Keratinocyte (primary cell): ENCODE measurements at regions not wholly inside any gene's neighbourhood (a gene's known extent, or its start where the extent isn't known, plus 50 kb on each side); places are given as distances from the start of the nearest gene placed in this dataset.

Experiments used
- DNase-seq: peaks from one replicate; pipeline ENCODE4 v3.0.0-alpha.2; 2011; ENCODE audit warnings: low read depth, missing footprints, low spot score
- FAIRE-seq: peaks from 2 replicates; lab custom pipeline; 2011; peaks lifted over from hg19 to GRCh38; lab: Jason Lieb, UNC
- H2AFZ ChIP-seq: 2 replicates; pipeline ENCODE4 v1.6.0; 2012; ENCODE audit warnings: low read length, control low read depth, inconsistent platforms; ENCODE audit not compliant: control insufficient read depth
- H3K27ac ChIP-seq: 2 replicates; pipeline ENCODE4 v1.5.1; 2011; ENCODE audit warnings: low read length; ENCODE audit not compliant: control insufficient read depth, insufficient read depth
- H3K27me3 ChIP-seq: 3 replicates; pipeline ENCODE4 v1.6.0; 2011; ENCODE audit warnings: low read length; ENCODE audit not compliant: control insufficient read depth, insufficient read depth; ENCODE audit errors: extremely low read depth
- H3K36me3 ChIP-seq, 2 experiments: 2 replicates in 1 of 2; 3 replicates in 1 of 2; pipeline ENCODE4 v1.5.1; 2011; ENCODE audit warnings: low read length in 2 of 2, mild to moderate bottlenecking in 1 of 2; ENCODE audit not compliant: control insufficient read depth in 2 of 2, insufficient read depth in 2 of 2; ENCODE audit errors: extremely low read depth in 1 of 2
- H3K4me1 ChIP-seq: 3 replicates; pipeline ENCODE4 v1.5.1; 2011; ENCODE audit warnings: low read length; ENCODE audit not compliant: control insufficient read depth, insufficient read depth; ENCODE audit errors: extremely low read depth
- H3K4me2 ChIP-seq: 3 replicates; pipeline ENCODE4 v1.6.0; 2011; ENCODE audit warnings: low read depth, low read length; ENCODE audit not compliant: control insufficient read depth, insufficient read depth; ENCODE audit errors: extremely low read depth
- H3K4me3 ChIP-seq, 3 experiments: fragments of 200-600 bp in 1 of 3; sonication (generic) in 1 of 3; 2 replicates in 2 of 3; 3 replicates in 1 of 3; pipeline ENCODE4 v1.5.1; 2011 to 2016; ENCODE audit warnings: low read length in 3 of 3, mild to moderate bottlenecking in 3 of 3, control low read depth in 2 of 3, inconsistent platforms in 1 of 3, low read depth in 1 of 3, mixed read lengths in 1 of 3, mixed run types in 1 of 3, moderate library complexity in 1 of 3; ENCODE audit not compliant: control insufficient read depth in 2 of 3, insufficient read depth in 2 of 3; ENCODE audit errors: extremely low read depth in 1 of 3
- H3K79me2 ChIP-seq: 2 replicates; pipeline ENCODE4 v1.6.0; 2012; ENCODE audit warnings: low read length; ENCODE audit not compliant: control insufficient read depth, insufficient read depth
- H3K9ac ChIP-seq: 3 replicates; pipeline ENCODE4 v1.6.0; 2011; ENCODE audit warnings: low read length; ENCODE audit not compliant: control insufficient read depth, insufficient read depth; ENCODE audit errors: extremely low read depth
- H3K9me1 ChIP-seq: 3 replicates; pipeline ENCODE4 v1.6.0; 2011; ENCODE audit warnings: low read length; ENCODE audit not compliant: control insufficient read depth, insufficient read depth; ENCODE audit errors: extremely low read depth
- H3K9me3 ChIP-seq: 2 replicates; pipeline ENCODE4 v1.5.1; 2012; ENCODE audit warnings: low read depth, low read length; ENCODE audit not compliant: control insufficient read depth
- H4K20me1 ChIP-seq: 3 replicates; pipeline ENCODE4 v1.6.0; 2011; ENCODE audit warnings: low read length; ENCODE audit not compliant: control insufficient read depth, insufficient read depth; ENCODE audit errors: extremely low read depth
- EZH2 ChIP-seq: IDR thresholded peaks from one replicate; pipeline ENCODE4 v1.6.1; 2012; ENCODE audit warnings: inconsistent platforms, mild to moderate bottlenecking, low read length, moderate library complexity
- dilution Hi-C: fragments of 300-500 bp; cut with MboI; formaldehyde crosslinking; loops from one replicate; pipeline ENCODE4 v1.7.0; 2020; ENCODE audit warnings: low sequenced_read_pairs; ENCODE audit not compliant: extremely low pct_ligation_motif_present
- TF ChIP-seq, protein P1 (sequence below), 3 experiments: IDR thresholded peaks in 1 of 3; conservative IDR thresholded peaks in 1 of 3; optimal IDR thresholded peaks in 1 of 3; 2 replicates in 2 of 3; 3 replicates in 1 of 3; pipeline versions ENCODE3 to v1.5.1; 2011; ENCODE audit warnings: low read length in 3 of 3, mild to moderate bottlenecking in 3 of 3, moderate library complexity in 2 of 3, control low read depth in 1 of 3, inconsistent platforms in 1 of 3; ENCODE audit not compliant: insufficient read depth in 2 of 3; ENCODE audit errors: extremely low read depth in 1 of 3

DNA sequence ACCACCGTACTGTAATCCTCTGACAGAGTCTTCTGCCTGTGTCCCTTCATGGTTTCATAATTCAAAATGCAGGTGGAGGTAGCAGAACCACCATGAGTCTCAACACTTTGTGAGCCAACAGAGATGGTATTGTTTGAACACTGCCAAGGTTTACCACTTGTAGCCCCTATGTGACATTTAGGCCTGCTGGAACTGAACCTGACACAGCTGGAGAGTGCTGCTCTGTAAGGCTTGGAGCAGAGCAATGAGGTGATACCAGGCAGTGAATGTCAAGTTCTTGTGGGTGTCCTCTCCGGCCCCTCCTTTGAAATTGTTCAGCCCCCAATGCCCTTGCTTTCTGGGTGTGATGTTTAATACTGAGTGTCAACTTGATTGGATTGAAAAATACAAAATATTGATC lies 1042.9 kb downstream of the ARAP2 start:
- DNase-seq, result no peak
- FAIRE-seq, result no peak
- H2AFZ ChIP-seq, result no peak overlapping the region
- H3K9ac ChIP-seq, result no peak overlapping the region
- no peaks in the 10 kb centered on the region for H3K9me1 ChIP-seq
- dilution Hi-C loops, result no loop called here
- no peak overlapping the region for H3K27ac ChIP-seq
- no peak for TF ChIP-seq EZH2
- TF ChIP-seq, protein P1, sequence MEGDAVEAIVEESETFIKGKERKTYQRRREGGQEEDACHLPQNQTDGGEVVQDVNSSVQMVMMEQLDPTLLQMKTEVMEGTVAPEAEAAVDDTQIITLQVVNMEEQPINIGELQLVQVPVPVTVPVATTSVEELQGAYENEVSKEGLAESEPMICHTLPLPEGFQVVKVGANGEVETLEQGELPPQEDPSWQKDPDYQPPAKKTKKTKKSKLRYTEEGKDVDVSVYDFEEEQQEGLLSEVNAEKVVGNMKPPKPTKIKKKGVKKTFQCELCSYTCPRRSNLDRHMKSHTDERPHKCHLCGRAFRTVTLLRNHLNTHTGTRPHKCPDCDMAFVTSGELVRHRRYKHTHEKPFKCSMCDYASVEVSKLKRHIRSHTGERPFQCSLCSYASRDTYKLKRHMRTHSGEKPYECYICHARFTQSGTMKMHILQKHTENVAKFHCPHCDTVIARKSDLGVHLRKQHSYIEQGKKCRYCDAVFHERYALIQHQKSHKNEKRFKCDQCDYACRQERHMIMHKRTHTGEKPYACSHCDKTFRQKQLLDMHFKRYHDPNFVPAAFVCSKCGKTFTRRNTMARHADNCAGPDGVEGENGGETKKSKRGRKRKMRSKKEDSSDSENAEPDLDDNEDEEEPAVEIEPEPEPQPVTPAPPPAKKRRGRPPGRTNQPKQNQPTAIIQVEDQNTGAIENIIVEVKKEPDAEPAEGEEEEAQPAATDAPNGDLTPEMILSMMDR (optimal IDR thresholded peaks at IDR 0.05 in 1 of 3, IDR thresholded peaks at IDR 0.05 in 1 of 3, conservative IDR thresholded peaks at IDR 0.05 in 1 of 3; ENCODE audit: extremely low read depth in 1 of 3, insufficient read depth in 2 of 3, low read length in 3 of 3), result no peak
- no peaks in the 10 kb centered on the region for H3K4me1 ChIP-seq
- H3K4me2 ChIP-seq, result no peak overlapping the region
- H4K20me1 ChIP-seq, result no peaks in the 10 kb centered on the region
- H3K36me3 ChIP-seq, result no peaks in the 10 kb centered on the region
- H3K9me3 ChIP-seq, result no peaks in the 10 kb centered on the region
- H3K79me2 ChIP-seq, result no peaks in the 10 kb centered on the region
- no peaks in the 10 kb centered on the region for H3K27me3 ChIP-seq
- H3K4me3 ChIP-seq, result no peak overlapping the region

DNA sequence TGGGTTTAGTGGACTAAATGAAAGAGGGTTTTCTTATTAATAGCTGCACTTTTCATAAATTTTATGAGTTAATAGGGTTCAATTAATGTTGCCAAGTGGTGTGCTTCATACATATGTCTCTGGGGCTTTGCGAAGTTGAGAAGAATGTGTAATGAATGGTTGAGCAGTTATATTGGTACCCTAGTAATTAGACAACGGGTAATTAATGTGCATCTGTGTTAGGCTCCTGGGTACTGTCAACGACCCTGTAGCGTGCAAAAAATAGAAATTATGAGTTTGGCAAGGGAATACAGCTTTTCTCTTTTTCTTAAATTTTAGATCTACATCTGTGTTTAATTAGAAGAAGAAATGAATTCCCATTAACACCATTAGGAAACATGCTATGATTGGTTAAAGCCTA lies 1027.7 kb downstream of the ARAP2 start:
- Histone ChIP-seq H3K27me3 (no peaks in the 10 kb centered on the region), H3K4me1 (no peaks in the 10 kb centered on the region), H3K9me3 (no peaks in the 10 kb centered on the region), H3K79me2 (no peaks in the 10 kb centered on the region), H3K4me3 (no peak overlapping the region), H3K4me2 (no peak overlapping the region), H2AFZ (no peak overlapping the region), H3K36me3 (no peaks in the 10 kb centered on the region), H3K9me1 (no peaks in the 10 kb centered on the region), H4K20me1 (no peaks in the 10 kb centered on the region), H3K27ac (no peak overlapping the region), H3K9ac (no peak overlapping the region)
- TF ChIP-seq, protein P1 (optimal IDR thresholded peaks at IDR 0.05 in 1 of 3, IDR thresholded peaks at IDR 0.05 in 1 of 3, conservative IDR thresholded peaks at IDR 0.05 in 1 of 3; ENCODE audit: extremely low read depth in 1 of 3, insufficient read depth in 2 of 3, low read length in 3 of 3), result no peak
- TF ChIP-seq EZH2, result no peak
- dilution Hi-C loops, result no loop called here
- DNase-seq (no peak), FAIRE-seq (no peak)
